Lung microvascular endothelial cell (primary cell): ENCODE measurements at regions not wholly inside any gene's neighbourhood (a gene's known extent, or its start where the extent isn't known, plus 50 kb on each side); places are given as distances from the start of the nearest gene placed in this dataset.

Experiments
- DNase-seq, 2 donors: peaks; one replicate each; pipeline versions ENCODE4 v3.0.0 to v3.0.0-alpha.2; 2010; ENCODE audit warnings: low read depth in 2 of 2

DNA sequence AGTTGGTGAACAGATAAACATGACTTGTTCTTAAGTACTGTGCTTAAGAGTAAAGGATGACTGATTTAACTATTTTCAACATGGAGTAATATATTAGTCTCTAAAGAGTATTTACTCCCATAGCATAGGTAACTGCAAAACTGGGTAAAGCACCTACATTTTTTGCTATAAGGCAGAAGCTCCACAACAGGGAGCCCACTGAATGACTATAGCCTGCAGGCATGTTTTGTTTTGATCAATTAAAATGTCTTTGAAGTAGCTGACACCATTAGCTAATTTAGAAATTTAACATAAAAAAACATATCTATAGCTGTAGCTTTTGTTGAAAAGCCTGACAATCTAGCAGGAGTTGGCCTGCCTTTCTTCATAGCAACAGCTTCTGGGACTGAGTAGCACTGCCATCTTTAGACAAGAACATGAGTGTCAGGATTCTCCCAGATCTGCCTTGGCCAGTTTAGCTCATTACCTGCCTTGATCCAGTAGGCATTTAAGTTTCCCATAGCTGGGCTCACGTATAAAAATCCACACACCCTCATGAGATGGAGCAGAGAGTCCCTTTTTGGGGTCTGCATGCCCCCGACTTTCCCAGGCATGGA, 1935.1 kb upstream of the PIK3C3 start:
- DNase-seq, result peak in 1 of 2 donors; percentile 1

DNA sequence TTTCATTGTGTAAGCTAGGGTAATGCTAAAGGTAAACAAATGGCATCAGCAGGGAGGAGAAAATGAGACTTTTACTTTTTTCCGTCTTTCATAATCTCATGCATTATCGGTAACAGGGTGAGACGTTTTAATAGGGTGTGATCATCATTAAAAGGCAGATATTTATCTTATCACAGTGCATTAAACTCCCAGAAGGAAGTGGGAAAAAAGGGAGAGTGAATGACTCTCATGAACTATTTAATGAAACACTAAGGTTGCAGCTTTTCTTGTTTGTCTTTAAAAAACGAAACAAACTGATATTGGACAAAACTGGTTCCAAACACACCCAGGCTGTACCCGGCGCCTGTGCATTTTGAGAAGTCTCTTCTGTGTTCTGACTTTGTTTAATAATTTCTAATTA, 1936.8 kb upstream of the PIK3C3 start:
- no peak for DNase-seq

DNA sequence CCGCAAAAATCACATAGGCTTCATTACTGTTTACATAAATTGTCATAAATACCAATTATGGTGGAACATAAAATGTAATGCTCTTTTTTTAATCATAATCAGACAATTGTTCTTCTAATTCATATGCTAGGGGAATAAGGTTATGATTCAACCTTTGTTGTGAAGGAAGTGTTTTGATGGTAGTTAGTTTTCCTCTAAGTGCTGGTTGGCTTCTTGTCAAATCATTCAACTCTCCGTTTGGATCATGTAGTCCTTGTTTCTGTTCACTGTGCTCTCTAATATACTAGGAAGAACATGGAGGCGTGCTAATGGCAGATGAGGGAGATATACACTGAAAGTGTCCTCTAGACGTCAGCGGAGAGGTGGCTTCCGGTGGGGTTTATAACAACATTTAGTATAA, 1938.0 kb upstream of the PIK3C3 start:
- peak; percentile 2 to 31 for DNase-seq

GRCh38 chr18:40016405-40016804, 1938.6 kb upstream of the PIK3C3 start:
- no peak for DNase-seq

DNA sequence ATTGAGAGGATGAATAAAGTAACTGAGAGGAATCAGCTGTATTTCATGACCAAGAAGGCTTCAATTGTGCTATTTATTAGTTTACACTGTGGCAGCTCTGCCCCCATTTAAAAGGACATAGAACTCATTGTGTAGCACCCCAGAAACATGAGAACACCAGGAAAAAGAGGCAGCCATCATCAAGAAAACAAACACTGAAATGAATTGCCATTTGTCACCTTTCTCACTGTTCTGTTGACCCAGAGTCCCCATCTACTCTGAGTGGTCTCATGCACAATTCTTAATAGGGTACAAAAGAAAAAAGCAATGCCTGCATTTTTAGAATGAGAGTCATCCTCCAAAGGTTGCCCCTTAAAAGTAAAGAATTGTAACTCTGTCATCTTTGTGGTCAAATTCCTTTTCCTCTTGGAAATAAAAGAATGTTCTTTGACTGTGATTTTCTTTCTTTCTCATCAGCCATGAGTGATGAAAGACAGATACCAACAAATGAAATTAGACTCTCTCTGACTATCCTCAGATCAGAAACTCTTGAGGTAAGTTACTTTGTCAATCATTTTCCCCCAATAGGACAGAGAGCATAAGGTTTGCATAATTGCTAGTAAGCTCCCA, 1941.9 kb upstream of the PIK3C3 start:
- peak in 1 of 2 donors; percentile 3 for DNase-seq

DNA sequence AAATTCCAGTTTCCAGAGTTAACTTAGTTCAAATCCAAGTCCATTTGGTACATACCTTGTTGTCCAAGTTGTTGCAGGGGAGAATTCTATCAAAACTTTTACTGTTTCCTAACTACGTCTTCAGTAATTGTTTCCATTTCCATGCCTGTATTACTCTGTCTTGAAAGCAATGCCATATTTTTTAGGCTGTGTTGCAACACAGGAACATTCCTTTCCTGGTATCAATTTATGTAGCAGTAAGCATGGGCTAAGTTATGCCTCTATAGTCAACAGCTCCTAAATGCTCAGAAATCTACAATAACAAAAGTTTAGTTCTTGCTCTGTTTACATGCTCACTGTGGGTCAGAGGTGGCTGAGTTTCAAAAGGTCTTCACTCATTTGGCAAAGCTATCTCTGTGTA, 1943.8 kb upstream of the PIK3C3 start:
- DNase-seq, result no peak

GRCh38 chr18:40006634-40007033, 1948.4 kb upstream of the PIK3C3 start:
- DNase-seq, result no peak

- DNase-seq, result no peak
Observed at GRCh38 chr18:40004246-40004645, 1950.8 kb upstream of the PIK3C3 start.

GRCh38 chr18:39998317-39998716, 1956.7 kb upstream of the PIK3C3 start:
- no peak for DNase-seq

- no peak for DNase-seq
Observed at GRCh38 chr18:39994498-39994897, 1960.5 kb upstream of the PIK3C3 start.

DNA sequence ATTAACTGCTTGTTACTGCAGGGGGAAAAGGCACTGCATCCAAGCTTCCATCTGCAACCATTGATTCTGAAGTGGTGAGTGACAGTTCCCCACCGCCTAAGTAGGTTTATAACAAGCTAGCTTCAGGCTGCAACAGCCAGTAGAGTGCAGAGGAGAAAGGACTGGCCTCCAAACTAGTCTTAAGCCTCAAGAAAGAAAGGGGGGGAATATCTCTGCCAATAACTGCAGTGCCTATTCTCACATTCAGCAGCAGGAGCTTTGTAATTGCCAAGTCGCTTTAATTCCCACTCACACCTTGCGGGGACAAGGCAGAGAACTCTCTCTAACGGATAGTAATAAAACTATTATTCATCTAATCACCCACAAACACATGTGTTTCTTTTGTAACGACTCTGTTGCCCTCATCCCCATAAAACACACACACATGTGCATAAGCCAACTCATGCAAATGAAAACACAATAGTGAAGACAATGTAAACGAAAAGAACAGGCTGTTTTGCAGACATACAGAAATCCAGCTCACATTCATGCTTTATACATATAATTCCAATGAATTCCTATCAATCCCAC, 1963.3 kb upstream of the PIK3C3 start:
- DNase-seq, result no peak

DNA sequence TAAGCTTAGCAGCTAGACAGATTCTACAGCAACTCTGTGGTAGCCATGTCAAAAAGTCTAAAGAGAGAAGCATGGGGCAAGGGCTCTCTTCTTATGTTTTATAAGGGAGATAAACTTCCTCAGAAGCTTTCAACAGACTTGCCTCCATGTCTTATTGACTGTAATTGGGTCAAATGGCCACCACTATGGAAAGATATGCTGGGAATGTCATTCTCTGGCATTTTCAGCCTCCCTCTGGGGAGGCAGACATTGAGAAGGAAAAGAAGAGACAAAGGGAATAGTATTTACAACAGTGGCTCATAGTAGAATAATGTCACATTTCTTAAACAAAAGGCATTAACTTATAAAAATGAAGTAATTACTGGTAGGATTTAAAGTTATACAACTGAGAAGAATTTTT, 1964.5 kb upstream of the PIK3C3 start:
- DNase-seq, result no peak

DNA sequence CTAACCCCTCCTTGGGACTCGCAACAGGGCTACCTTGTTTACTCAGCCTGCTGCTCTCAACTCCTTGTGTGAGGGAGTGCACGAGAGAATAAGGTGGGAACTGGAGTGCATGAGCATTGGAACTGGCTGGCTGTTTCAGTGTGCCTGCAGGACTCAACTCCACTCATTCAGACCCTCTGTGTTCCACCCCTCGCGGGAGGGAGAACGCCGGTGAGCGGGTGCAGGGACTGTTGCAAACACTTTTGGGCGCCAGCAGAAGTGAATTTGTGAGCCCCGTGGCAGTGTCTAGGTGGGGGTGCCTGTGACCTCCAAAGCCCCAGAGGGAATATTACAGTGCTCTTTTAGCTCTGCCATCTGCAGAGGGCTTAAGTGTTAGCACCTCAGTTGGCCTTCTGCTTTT, 1978.3 kb upstream of the PIK3C3 start:
- no peak for DNase-seq

- no peak for DNase-seq
Observed at GRCh38 chr18:39972521-39972920, 1982.5 kb upstream of the PIK3C3 start.

DNA sequence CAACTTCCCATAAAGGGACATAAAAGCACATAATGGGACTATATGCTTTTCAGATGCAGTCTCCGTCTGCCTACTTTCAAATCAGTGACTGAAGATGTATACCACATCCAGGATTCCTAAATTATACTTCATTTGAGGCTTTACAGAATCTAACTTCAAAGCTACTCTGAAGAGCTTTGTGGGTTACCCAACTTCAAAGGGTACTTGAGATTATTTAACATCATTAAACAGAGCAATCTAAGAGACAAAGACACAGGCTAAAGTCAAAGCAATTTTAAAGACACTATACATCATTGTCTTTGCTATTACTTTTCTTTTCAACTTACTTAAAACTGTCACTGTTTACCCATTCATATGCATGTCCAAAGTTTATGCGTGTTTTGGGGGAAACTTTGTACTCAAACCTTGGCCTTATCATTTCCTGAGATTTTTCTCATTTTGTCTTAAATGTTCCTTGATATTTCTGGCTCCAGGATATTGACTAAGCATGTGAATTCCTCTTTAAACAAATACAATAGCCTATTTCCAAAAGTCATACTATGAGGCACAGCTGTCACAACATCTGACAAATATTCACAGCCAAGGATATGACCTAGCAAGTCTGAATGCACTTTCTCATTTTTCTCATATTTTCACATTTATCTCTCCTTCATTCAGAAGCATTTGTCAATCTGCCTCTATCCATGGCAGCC, 1985.1 kb upstream of the PIK3C3 start:
- peak; percentile 57 to 91 for DNase-seq

DNA sequence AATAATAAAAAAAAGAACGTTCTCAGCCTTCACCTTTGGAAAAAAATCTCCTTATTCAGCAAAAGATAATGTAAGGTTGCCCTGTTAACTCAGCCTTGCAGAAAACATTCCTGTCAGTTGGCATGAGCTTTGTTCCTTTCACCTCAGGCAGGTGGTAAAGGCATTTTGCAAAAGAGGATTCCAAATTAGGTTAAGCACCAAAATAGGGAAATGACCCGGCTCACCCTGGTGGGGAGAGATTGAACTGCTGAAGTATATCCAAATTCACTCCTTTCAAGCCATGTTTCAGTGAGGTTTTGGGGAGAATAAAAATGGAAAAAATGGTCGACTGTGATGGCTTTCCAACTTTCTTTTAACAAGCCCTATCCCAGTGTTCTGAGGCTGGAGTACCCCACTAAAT, 1988.8 kb upstream of the PIK3C3 start:
- no peak for DNase-seq

DNA sequence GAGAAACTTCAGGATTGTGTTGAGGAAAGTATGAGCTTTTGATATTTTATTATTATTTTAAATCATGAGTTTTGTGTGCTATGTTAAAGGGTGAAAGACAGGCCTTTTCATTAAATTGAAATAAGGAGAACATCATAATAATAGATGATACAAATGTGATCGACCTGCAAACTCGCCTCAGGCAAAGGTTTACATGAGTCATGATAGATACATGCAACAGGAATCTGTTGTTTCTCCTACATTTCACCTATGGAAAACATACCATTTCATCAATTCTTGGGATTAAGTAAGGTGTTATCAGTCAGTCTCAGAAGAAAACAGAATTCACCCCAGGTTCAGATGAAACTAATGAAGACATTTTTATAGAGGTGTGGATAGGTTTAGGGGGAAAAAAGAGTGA, 1992.5 kb upstream of the PIK3C3 start:
- no peak for DNase-seq

DNA sequence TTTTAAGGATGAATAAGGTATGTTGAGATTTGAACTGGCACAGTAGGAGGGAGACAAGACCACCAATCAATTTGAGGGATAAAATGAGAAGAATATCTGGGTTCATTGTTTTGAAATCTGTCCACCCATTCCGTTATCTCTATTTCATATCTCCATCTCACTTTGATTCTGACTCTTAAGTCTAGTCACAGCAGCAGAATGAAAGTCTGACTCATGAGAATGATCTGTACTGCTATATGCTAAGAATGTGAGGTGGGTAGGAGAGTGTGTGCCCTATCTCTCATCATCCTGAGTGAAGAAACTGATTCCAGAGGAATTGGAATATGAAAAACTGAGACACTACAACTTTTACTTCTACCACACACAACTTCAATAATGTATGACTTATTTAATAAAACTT, 1994.5 kb upstream of the PIK3C3 start:
- DNase-seq, result peak in 1 of 2 donors; percentile 52

- DNase-seq, result peak in 1 of 2 donors; percentile 14
Observed at GRCh38 chr18:39959839-39960238, 1995.2 kb upstream of the PIK3C3 start.

GRCh38 chr18:39958876-39959275, 1996.2 kb upstream of the PIK3C3 start:
- no peak for DNase-seq

DNA sequence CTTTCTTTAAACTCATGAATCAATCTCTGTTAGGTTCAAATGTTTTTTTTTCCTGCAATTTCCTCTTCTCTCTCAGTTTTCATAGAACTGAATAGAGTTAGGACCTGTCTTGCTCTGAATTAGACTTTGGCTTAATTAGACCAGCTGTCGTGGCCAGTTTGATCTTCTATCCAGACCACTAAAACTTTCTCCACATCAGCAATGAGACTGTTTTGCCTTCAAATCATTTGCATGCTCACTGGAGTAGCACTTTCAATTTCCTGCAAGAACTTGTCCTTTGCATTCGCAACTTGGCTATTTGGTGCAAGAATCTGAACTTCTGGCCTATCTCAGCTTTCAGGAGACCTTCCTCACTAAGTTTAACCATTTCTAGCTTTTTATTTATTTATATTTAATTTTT, 2002.2 kb upstream of the PIK3C3 start:
- DNase-seq, result no peak

DNA sequence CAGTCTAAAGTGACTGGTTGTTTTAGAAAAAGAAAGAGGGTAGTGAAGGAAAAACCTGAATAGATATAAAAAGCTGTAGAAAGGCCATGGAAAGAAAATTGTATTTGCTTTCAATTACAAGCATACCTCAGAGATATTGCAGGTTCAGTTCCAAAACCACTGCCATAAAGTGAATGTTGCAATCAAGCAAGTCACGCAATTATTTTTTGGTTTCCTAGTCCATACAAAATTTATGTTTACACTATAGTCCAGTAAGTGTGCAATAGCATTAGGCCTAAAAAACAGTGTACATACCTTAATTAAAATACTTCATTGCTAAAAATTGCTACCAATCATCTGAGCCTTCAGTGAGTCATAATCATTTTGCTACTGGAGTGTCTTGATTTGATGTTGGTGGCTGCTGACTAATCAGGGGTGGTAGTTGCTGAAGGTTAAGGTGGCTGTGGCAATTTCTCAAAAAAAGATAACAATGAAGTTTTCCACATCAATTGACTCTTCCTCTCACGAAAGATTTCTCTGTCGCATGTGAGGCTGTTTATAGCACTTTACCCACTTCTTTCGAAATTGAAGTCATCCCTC, 2003.8 kb upstream of the PIK3C3 start:
- peak in 1 of 2 donors; percentile 10 for DNase-seq
